Cerebellar nuclear complex (tissue), 1 donor: ENCODE measurements at regions not wholly inside any gene's neighbourhood (a gene's known extent, or its start where the extent isn't known, plus 50 kb on each side); places are given as distances from the start of the nearest gene placed in this dataset.
"Not testable (repeated sequence)": the region's sequence is repeated elsewhere in the genome, so short reads cannot be mapped to it uniquely, and the experiment has no call there.

ENCODE experiments used
- DNase-seq, 2 experiments: peaks; one replicate each; lab custom pipeline; 2025; lab: John Stamatoyannopoulos, UW

- no peak for DNase-seq
These were observed 212.1 kb upstream of the KLF14 start for GRCh38 chr7:130946114-130946513.

- no peak for DNase-seq
These were observed 214.0 kb upstream of the KLF14 start for GRCh38 chr7:130947792-130948580.

- no peak for DNase-seq
These were observed 214.8 kb upstream of the KLF14 start for GRCh38 chr7:130948822-130949221.

- DNase-seq, result no peak
These were observed 215.5 kb upstream of the KLF14 start for GRCh38 chr7:130949550-130949949.

GRCh38 chr7:130950054-130950453 is 216.0 kb upstream of the KLF14 start:
- no peak for DNase-seq

- no peak for DNase-seq
These were observed 216.7 kb upstream of the KLF14 start for GRCh38 chr7:130950741-130951140.

- DNase-seq, result no peak
These were observed 217.4 kb upstream of the KLF14 start for GRCh38 chr7:130951303-130951975.

GRCh38 chr7:130951976-130952876 is 218.2 kb upstream of the KLF14 start:
- no peak for DNase-seq

GRCh38 chr7:130953196-130953595 is 219.2 kb upstream of the KLF14 start:
- no peak for DNase-seq

- no peak for DNase-seq
These were observed 221.0 kb upstream of the KLF14 start for GRCh38 chr7:130954918-130955564.

GRCh38 chr7:130955565-130955919 is 221.5 kb upstream of the KLF14 start:
- DNase-seq, result no peak

GRCh38 chr7:130956417-130957136 is 222.6 kb upstream of the KLF14 start:
- DNase-seq, result no peak

- no peak for DNase-seq
These were observed 223.1 kb upstream of the KLF14 start for GRCh38 chr7:130957137-130957513.

GRCh38 chr7:130957722-130958435 is 223.9 kb upstream of the KLF14 start:
- not testable (repeated sequence) for DNase-seq

GRCh38 chr7:130958846-130959245 is 224.8 kb upstream of the KLF14 start:
- no peak for DNase-seq

- DNase-seq, result no peak
These were observed 225.8 kb upstream of the KLF14 start for GRCh38 chr7:130959743-130960207.

GRCh38 chr7:130960208-130960988 is 226.4 kb upstream of the KLF14 start:
- DNase-seq, result no peak

GRCh38 chr7:130961128-130961601 is 227.2 kb upstream of the KLF14 start:
- DNase-seq, result no peak

GRCh38 chr7:130962109-130962508 is 228.1 kb upstream of the KLF14 start:
- no peak for DNase-seq

- DNase-seq, result no peak
These were observed 229.3 kb upstream of the KLF14 start for GRCh38 chr7:130963339-130963738.
